Osteoblast (primary cell): ENCODE measurements at regions not wholly inside any gene's neighbourhood (a gene's known extent, or its start where the extent isn't known, plus 50 kb on each side); places are given as distances from the start of the nearest gene placed in this dataset.

ENCODE experiments used
- DNase-seq: peaks from one replicate; pipeline ENCODE4 v3.0.0; 2011; ENCODE audit warnings: low spot score, mixed read lengths; ENCODE audit not compliant: insufficient read length; ENCODE audit errors: missing footprints
- H2AFZ ChIP-seq: 2 replicates; pipeline ENCODE4 v1.6.0; 2011; ENCODE audit warnings: mild to moderate bottlenecking, low read length
- H3K27ac ChIP-seq: 2 replicates; pipeline ENCODE4 v1.5.1; 2011; ENCODE audit warnings: mild to moderate bottlenecking, low read depth, low read length, moderate library complexity
- H3K27me3 ChIP-seq: 2 replicates; pipeline ENCODE4 v1.6.0; 2012; ENCODE audit warnings: mild to moderate bottlenecking, control low read depth, inconsistent platforms, low read length, moderate library complexity; ENCODE audit not compliant: insufficient read depth
- H3K36me3 ChIP-seq: 2 replicates; pipeline ENCODE4 v1.5.1; 2011; ENCODE audit warnings: mild to moderate bottlenecking, low read length, control low read depth, moderate library complexity; ENCODE audit not compliant: insufficient read depth
- H3K4me1 ChIP-seq: 2 replicates; pipeline ENCODE4 v1.5.1; 2011; ENCODE audit warnings: mild to moderate bottlenecking, low read length, control low read depth, moderate library complexity; ENCODE audit not compliant: insufficient read depth
- H3K4me2 ChIP-seq: 2 replicates; pipeline ENCODE4 v1.6.0; 2011; ENCODE audit warnings: mild to moderate bottlenecking, low read length; ENCODE audit not compliant: insufficient read depth
- H3K4me3 ChIP-seq: fragments of 200-600 bp; sonication (generic); 3 replicates; pipeline ENCODE4 v1.5.1; 2012; ENCODE audit warnings: mild to moderate bottlenecking, low read length, inconsistent platforms; ENCODE audit not compliant: insufficient read depth
- H3K79me2 ChIP-seq: 2 replicates; pipeline ENCODE4 v1.6.0; 2012; ENCODE audit warnings: mild to moderate bottlenecking, low read length, control low read depth, inconsistent platforms; ENCODE audit not compliant: insufficient read depth
- H3K9me3 ChIP-seq: 2 replicates; pipeline ENCODE4 v1.5.1; 2011; ENCODE audit warnings: low read depth, low read length, control low read depth
- H4K20me1 ChIP-seq: 2 replicates; pipeline ENCODE4 v1.6.0; 2012; ENCODE audit warnings: mild to moderate bottlenecking, low read length, control low read depth; ENCODE audit not compliant: insufficient read depth
- TF ChIP-seq, protein P1 (sequence below): IDR thresholded peaks from 2 replicates; pipeline ENCODE4 v1.5.1; 2011; ENCODE audit warnings: mild to moderate bottlenecking, low read depth, low read length, moderate library complexity; ENCODE audit errors: extremely low read depth

DNA sequence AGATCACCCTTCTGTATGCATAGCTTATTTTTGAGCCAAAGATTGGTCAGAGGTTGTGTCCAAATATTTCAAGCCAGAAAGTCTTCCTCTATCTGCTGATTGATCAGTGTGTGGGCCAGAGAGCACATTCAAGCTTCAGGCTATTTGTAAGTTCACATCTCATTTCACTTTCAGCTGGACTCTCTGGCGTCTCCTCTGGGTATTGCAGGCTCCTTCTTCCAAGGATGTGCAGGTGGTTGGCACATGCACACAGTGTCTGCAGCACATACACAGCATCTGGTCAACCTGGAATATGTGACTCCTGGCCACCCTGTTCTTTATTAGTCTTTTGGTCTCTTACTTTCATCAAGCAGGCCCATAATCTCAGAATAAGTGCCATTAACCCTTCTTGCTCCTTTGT, 516.1 kb downstream of the ANXA1 start:
- no peak overlapping the region for H3K4me2 ChIP-seq

DNA sequence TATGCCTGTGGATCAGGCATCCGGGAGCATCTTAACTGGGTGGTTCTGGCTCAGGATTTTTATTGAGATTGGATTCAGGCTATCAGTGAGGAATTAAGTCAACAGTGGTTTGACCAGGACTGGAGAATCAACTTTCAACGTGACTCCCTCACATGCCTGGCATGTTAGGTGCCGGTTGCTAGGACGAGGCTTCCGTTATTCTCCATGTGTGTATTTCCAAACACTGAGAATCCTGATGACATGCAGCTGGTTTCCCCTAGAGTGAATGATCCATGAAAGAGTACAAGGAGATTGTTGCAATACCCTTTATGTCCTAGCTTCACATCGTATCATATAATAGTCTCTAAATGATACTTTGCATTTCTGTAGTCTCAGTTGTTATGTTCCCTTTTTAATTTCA, 529.2 kb downstream of the ANXA1 start:
- Histone ChIP-seq H3K27ac (no peak overlapping the region), H4K20me1 (no peaks in the 10 kb centered on the region), H3K36me3 (no peaks in the 10 kb centered on the region), H3K27me3 (no peaks in the 10 kb centered on the region), H3K4me3 (no peak overlapping the region), H3K9me3 (no peaks in the 10 kb centered on the region), H3K4me2 (no peak overlapping the region), H3K79me2 (no peaks in the 10 kb centered on the region), H3K4me1 (peaks cover 6% of the 10 kb centered on the region), H2AFZ (no peak overlapping the region)
- DNase-seq: no peak
- TF ChIP-seq, protein P1, sequence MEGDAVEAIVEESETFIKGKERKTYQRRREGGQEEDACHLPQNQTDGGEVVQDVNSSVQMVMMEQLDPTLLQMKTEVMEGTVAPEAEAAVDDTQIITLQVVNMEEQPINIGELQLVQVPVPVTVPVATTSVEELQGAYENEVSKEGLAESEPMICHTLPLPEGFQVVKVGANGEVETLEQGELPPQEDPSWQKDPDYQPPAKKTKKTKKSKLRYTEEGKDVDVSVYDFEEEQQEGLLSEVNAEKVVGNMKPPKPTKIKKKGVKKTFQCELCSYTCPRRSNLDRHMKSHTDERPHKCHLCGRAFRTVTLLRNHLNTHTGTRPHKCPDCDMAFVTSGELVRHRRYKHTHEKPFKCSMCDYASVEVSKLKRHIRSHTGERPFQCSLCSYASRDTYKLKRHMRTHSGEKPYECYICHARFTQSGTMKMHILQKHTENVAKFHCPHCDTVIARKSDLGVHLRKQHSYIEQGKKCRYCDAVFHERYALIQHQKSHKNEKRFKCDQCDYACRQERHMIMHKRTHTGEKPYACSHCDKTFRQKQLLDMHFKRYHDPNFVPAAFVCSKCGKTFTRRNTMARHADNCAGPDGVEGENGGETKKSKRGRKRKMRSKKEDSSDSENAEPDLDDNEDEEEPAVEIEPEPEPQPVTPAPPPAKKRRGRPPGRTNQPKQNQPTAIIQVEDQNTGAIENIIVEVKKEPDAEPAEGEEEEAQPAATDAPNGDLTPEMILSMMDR: no peak

More for the DNA sequence above, 516.1 kb downstream of the ANXA1 start:
- Histone ChIP-seq H3K36me3 (no peaks in the 10 kb centered on the region), H3K27ac (no peak overlapping the region), H3K4me1 (no peaks in the 10 kb centered on the region), H4K20me1 (no peaks in the 10 kb centered on the region), H3K27me3 (no peaks in the 10 kb centered on the region), H3K4me3 (no peak overlapping the region), H3K9me3 (no peaks in the 10 kb centered on the region), H3K79me2 (no peaks in the 10 kb centered on the region), H2AFZ (no peak overlapping the region)
- DNase-seq: no peak
- TF ChIP-seq, protein P1: no peak

DNA sequence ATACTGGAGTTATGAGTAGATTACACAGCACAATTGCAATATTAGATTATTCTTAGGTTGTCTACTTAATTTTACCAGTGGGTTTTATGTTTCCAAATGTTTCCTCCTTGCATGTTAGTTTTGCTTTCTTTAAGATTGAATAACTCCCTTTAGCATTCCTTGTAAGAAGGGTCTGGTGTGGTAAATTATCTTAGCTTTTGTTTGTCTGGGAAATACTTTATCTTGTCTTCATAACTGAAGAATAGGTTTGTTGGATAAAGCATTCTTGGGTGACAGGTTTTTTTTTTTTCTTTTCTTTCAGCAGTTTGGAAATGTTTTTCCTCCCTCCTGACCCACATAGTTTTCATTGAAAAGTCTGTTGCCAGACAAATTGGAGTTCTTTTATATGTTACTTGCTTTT, 531.1 kb downstream of the ANXA1 start:
- Histone ChIP-seq H3K9me3 (no peaks in the 10 kb centered on the region), H4K20me1 (no peaks in the 10 kb centered on the region), H3K4me3 (no peak overlapping the region), H2AFZ (no peak overlapping the region), H3K36me3 (no peaks in the 10 kb centered on the region), H3K27me3 (no peaks in the 10 kb centered on the region), H3K4me1 (peaks cover 6% of the 10 kb centered on the region), H3K4me2 (no peak overlapping the region), H3K79me2 (no peaks in the 10 kb centered on the region), H3K27ac (no peak overlapping the region)
- TF ChIP-seq, protein P1: no peak
- DNase-seq: no peak

DNA sequence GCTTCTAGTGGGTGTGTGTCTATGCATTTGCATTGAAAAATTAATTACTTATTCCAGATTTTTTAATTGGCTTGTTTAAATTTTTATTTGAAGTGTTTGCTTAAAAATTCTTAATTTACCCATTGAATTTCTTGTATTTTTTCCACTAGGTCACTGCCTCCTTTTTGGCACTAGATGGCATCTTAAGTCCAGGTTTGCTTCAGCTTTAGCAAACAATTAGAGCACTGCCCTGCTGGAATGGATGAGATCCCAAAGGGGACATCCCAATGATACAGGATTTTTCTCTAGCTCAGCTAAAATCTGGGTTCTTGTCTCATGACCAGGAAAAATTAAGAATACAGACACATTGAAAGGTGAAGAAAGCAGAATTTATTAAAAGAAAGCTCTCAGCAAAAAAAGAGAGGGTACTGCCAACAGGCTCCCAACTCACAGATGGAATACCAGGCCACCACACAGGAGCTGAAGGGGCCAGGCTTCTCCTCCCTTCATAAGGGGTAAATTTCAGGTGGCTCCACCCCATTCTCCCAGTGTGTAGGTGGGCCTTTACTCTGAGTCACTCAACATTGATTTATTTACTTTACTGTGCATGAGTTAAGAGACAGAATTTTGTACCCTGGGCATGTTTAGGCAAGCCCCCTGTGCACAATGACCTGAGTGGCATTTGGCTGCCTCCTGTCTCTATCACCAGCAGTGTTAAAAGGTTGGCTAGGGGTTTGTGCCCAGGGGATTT, 532.4 kb downstream of the ANXA1 start:
- peaks cover 6% of the 10 kb centered on the region for H3K4me1 ChIP-seq
- no peaks in the 10 kb centered on the region for H3K79me2 ChIP-seq
- no peak overlapping the region for H3K4me3 ChIP-seq
- DNase-seq: peak; percentile 36
- no peaks in the 10 kb centered on the region for H4K20me1 ChIP-seq
- H2AFZ ChIP-seq: peak overlapping the region; percentile 70
- TF ChIP-seq, protein P1: peak; percentile 70
- no peaks in the 10 kb centered on the region for H3K36me3 ChIP-seq
- no peaks in the 10 kb centered on the region for H3K9me3 ChIP-seq
- H3K27me3 ChIP-seq: no peaks in the 10 kb centered on the region
- H3K4me2 ChIP-seq: no peak overlapping the region
- no peak overlapping the region for H3K27ac ChIP-seq
